ENCODE measurements at regions not wholly inside any gene's neighbourhood (a gene's known extent, or its start where the extent isn't known, plus 50 kb on each side); places are given as distances from the start of the nearest gene placed in this dataset.
"Not testable (repeated sequence)": the region's sequence is repeated elsewhere in the genome, so short reads cannot be mapped to it uniquely, and the experiment has no call there.

DNA sequence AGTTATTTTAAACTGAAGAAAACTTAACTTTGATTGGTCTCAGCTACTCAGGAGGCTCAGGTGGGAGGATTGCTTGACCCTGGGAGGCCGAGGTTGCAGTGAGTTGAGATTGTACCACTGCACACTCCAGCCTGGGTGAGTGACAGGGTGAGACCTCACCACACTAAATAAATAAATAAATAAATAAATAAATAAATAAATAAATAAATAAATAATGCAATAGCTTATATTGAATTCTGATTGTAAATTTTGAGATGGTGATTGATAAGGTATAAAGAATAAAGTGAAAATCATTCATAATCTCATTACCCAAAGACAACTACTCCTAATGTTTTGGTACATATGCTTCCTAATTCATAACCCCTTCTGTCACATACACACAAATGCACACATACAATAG lies 58.1 kb downstream of the TUBA3C start:
- Histone ChIP-seq H3K4me3 (no peak overlapping the region), H3K27ac (no peak overlapping the region)

DNA sequence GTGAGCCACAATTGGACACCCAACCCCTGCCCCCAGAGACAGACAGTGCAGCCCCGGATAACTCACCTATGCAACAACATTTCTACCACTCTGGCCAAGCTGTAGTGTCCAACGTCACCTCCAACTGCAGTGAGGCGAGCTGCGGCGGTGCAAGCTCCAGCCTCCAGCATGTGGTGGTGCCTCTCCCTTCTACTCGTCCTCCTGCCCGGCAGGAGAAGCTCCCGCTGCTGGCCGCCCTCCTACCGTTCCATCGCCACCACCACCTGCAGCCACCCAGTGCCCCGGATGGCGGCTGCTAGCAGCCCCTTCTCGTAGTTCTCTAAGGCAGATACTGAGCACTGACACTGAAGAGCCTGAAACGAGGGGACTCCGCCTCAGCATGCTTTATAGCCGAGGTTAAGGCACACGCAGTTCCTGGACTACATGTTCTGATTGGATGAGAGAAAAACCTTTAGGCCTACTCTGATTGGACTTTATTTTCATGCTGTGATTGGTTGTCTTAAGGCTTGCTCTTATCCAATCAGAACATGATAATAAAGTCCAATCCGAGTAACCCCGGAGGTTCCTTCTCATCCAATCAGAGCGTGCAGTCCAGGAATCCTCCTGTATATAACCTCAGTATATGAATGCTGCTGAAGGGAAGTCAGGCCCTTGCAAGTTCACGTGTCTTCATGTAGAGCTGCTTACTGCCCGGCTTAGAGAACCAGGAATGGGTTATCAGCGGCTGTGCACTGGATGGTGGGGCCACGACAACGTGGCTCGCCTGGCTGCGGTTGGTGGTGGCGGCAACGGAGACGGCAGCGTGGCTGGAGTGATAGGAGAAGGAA lies 63.5 kb downstream of the TUBA3C start:
- H3K4me3 ChIP-seq: no peak overlapping the region
- H3K27ac ChIP-seq: no peak overlapping the region

DNA sequence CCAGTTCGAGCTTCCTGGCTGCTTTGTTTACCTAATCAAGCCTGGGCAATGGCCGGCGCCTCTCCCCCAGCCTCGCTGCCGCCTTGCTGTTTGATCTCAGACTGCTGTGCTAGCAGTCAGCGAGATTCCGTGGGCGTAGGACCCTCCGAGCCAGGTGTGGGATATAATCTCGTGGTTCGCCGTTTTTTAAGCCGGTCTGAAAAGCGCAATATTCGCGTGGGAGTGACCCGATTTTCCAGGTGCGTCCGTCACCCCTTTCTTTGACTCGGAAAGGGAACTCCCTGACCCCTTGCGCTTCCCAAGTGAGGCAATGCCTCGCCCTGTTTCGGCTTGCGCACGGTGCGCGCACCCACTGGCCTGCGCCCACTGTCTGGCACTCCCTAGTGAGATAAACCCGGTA lies 72.4 kb downstream of the TUBA3C start:
- not testable (repeated sequence) for H3K27ac ChIP-seq
- H3K4me3 ChIP-seq: peak overlapping the region in 1 of 7 experiments; percentile 12

DNA sequence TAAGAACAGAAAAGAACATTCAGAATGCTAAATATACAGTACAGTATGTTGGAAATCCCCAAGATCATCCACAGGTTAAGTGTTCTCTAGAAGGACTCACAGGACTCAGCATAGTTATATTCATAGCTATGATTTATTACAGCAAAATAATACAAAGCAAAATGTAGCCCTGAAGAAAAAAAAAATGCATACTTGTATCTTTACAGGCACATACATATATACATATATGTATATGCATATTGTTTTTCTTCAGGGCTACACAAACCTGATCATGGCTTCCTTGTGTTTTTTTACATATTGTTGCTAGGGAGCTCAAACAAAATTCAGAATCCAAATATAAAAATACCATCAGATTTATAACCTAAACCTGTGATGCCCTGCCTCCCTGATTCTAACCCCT lies 78.5 kb downstream of the TUBA3C start:
- no peak overlapping the region for H3K4me3 ChIP-seq
- no peak overlapping the region for H3K27ac ChIP-seq

DNA sequence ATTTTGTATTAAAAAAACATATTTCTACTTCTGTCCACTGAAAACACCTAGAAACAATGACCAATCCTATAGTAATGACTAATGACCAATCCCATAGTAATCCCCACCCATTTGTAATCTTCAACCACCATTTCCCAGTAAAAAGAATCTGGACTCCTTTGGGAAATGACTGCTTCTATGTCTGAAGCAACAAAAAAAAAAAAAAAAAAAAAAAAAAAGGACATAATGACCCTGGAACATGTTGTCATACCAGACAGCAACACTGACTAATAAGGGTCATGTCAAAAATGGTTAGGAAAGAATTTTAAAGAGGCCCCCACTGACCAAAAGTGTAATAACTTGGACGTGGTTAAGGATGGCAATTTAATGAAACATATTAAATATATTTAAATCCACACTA lies 88.3 kb downstream of the TUBA3C start:
- no peak overlapping the region for H3K27ac ChIP-seq

DNA sequence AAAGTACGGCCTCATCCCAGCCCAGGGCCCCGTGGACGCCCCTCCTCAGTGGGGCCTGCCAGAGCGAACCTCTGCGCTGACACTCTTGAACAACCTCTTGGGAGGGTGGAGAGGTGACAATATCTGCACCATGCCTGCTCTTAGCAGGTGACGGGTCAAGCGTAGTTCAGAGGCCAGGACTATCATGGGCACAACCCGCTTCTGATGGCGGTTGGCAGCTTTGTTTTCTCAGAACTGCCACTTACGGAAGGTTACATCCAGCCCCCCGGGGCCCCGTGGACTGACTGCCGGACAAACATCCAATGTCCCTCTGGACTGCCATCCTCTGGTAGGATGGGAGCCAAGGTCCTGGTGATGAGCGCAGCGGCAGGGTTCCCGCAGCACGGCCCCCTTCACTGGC lies 91.1 kb downstream of the TUBA3C start:
- H3K4me3 ChIP-seq: no peak overlapping the region
- H3K27ac ChIP-seq: no peak overlapping the region

More for the DNA sequence above, 88.3 kb downstream of the TUBA3C start:
- no peak overlapping the region for H3K4me3 ChIP-seq

DNA sequence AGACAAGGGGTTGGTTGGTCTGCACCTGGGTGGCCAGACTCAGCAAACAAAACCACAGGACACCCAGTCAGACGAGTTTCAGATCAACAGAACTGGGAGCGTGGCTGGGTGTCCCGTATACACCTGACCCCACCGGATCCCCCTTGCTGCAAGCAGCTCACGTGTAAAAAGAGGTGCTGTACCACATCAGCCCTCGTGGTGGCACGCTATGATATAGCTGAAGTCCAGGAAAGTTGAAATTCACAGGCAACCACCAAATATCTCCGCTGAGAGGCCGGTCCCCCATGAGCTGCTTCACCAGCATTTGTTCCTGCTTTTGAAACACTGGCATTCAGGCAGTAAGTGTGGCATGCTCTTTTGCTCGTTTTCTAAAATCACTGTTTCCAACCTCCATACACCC lies 92.3 kb downstream of the TUBA3C start:
- Histone ChIP-seq H3K4me3 (no peak overlapping the region), H3K27ac (no peak overlapping the region)

DNA sequence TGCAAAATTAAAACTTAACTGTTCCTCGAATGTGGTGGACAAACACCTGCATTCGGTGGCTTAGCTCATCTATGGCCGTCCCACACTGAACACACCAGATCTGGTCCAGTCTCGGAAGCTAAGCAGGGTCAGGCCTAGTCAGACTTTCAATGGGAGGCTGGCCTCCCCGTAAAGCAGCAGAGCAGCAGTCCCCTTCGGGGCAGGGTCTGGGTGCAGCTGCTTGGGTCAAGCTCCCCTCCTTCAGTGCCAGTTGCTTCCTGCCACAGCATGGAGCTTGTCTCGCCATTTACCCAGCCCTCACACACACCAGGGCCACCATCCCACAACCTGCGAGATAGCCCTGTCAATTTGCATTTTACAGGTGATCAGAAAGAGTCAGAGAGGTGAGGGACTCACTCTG lies 93.2 kb downstream of the TUBA3C start:
- Histone ChIP-seq H3K27ac (no peak overlapping the region), H3K4me3 (no peak overlapping the region)

DNA sequence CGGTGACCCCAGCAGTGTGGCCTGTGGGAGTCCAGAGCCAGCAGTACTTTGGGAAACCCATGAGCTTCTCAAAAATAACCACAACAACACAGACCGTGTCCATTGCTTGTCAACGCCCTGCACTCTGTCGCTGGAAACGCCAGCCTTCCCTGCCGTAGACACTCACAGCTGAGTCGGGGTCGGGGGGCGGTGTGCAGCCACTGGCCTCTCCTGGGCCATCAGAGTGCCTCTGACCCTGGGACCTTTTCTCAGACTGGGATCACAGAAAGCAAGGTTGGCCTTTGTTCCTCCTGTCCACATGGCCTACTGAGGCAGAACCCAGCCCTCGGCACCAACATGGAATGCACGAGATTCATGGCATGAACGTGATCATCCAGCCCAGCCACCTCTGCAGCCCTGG lies 95.7 kb downstream of the TUBA3C start:
- Histone ChIP-seq H3K4me3 (no peak overlapping the region), H3K27ac (no peak overlapping the region)

DNA sequence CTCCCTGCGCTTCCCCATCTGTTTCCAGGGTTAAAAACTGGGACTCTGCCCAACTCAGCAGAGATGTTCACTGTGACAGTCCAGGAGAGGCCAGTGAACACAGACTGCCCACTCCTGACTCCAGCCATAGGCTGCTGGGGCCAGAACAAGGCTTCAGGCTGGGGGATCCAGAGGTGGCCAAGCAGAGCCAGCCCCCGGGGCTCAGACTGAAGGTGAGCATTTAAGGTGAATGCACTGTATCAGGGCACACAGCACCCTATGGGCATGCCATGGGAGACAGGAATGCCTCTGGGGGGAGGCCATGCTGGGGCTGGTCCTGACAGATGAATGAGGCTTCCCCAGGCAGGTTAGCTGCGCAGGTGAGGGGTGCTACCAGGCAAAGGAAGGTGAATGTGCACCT lies 96.4 kb downstream of the TUBA3C start:
- Histone ChIP-seq H3K4me3 (no peak overlapping the region), H3K27ac (no peak overlapping the region)

DNA sequence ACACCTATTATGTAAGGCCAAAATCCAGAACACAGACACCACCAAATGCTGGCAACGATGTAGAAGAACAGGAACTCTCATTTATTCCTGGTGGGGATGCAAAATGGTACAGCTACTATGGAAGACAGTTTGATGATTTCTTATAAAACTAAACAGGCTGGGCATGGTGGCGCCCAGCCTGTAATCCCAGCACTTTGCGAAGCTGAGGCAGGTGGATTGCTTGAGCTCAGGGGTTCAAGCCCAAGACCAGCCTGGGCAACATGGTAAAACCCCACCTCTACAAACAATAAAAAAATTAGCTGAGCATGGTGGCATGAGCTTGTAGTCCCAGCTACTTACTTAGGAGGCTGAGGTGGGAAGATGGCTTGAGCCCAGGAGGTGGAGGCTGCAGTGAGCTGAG lies 98.3 kb downstream of the TUBA3C start:
- Histone ChIP-seq H3K4me3 (no peak overlapping the region), H3K27ac (no peak overlapping the region)

DNA sequence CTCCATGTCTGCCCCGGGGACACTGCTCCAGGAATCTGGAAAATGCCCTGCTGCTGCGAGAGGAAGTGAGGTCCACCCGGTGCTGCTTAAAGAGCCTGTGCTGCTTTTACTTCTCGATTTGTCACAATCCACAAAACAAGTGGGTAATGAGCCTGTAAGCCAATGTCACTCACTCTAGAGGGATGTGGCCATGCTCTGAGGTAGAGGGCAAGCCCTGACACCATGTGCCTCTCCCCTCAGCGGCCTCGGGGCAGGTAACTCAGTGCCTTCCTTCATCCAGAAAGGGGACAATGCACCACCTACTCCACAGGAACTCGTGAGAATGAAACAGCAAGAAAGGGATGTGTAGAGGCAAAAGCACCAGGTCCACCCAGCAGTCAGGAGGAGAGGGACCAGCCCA lies 106.2 kb downstream of the TUBA3C start:
- Histone ChIP-seq H3K27ac (no peak overlapping the region), H3K4me3 (no peak overlapping the region)

DNA sequence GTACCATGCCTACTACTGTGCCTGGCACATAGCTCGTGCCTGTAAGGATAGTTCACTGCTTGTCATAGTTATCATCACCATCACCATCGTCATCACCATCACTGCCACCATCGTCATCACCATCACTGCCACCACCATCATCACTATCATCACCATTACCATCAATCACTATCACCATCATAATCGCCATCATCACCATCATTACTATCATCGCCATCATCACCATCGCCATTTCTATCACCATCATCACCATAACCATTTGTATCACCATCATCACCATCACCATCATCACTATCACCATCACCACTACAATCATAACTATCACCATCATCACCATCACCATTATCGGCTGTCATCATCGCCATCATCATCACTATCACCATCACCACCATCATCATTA lies 107.1 kb downstream of the TUBA3C start:
- H3K27ac ChIP-seq: no peak overlapping the region
- H3K4me3 ChIP-seq: no peak overlapping the region

DNA sequence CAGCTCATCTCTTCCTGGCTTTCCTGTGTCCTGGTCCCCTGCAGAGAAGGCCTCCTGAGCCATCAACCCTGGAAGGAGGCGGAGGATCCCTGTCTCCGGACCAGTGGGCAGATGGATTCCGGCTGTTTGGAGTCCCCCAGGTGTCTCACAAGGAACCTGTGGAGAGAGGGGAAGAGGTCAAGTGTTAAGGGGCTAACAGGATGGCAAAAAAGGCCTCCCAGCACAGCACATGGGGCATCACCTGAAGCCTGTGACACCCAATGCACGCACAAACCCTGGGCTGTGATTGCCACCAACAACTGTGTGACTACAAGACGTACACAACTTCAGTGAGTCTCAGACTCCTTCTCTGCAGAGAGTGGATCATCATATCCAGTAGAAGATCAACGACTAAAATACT lies 107.5 kb downstream of the TUBA3C start:
- not testable (repeated sequence) for H3K27ac ChIP-seq, H3K4me3 ChIP-seq

DNA sequence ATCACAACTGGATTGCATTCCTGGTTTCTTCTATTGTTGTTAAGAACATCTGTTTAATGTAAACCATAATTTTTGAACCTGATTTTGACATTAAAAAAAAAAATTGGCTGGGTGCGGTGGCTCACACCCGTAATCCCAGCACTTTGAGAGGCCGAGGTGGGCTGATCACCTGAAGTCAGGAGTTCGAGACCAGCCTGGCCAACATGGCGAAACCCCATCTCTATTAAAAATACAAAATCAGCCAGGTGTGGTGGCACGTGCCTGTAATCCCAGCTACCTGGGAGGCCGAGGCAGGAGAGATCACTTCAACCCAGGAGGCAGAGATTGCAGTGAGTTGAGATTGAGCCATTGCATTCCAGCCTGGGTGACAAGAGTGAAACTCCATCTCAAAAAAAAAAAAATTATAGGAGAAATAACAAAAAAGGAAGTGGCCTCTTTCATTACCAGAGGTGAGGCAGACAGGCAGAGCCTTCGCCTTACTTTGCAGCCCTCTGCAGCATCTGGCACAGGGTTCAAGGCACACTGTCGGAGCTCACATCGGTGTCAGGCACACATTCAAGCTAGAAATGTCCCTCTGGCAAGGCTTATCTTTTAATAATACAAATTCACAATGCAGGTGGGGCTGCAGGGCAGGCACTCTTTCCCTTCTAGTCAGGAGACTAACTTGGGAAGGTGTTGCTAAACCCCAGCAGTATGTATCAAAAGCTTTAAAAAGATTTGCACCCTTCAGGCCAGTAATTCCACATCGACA lies 108.5 kb downstream of the TUBA3C start:
- H3K4me3 ChIP-seq, H3K27ac ChIP-seq: not testable (repeated sequence)

DNA sequence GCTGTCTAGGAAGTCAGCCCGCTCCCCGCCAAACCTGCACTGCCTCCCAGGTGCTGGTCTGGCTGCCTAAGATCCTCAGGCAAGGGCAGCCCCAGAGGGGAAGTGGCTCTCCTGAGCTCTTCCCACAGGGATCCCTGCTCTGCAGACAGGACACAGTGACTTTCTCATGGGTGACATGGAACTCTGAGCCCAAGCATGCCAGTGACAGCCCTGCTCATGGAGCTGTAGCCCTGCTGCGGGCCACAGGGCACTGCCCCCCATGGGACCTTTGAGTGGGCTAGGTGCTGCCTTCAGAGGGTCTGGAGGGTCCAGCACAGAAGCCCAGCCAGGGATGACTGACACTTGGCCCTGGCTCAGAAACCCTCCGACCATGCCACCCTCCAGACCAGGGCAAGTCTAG lies 109.1 kb downstream of the TUBA3C start:
- Histone ChIP-seq H3K4me3 (no peak overlapping the region), H3K27ac (no peak overlapping the region)

DNA sequence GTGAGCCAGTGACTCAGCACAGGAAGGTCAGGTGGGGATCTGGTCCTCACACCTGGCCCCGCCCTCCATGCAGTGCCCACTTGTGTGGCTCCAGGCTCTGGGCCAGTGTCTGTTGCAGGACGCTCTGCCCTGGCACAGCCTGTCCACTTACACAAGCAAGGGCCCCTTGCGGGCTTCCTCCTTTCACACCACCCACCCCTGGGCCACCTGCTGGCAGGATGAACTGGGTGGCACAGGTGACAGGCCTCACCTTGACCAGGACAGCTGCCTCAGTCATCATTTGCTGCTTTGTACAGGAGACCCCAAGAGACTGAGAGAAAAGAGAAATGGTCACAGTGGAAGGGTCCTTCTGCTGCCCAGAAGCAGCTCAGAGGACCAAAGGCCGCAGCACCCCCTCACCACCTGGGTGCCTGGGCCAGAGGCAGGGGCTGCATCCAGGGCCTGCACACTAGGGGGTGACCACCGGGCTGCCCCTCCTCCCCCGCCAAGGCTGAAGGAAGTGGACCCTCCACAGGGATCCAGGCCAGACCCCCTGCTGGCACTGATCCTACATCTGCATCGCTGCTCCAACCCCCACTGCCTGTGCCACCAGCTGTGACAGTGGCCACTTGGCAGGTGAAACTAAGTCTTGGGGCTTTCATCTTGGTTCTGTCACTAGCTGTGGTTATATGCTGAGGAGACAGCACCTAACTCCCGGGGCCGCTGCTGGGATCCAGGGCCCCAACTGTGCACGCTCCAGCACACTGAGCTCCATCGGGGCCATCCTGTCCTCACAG lies 110.3 kb downstream of the TUBA3C start:
- no peak overlapping the region for H3K27ac ChIP-seq
- no peak overlapping the region for H3K4me3 ChIP-seq

DNA sequence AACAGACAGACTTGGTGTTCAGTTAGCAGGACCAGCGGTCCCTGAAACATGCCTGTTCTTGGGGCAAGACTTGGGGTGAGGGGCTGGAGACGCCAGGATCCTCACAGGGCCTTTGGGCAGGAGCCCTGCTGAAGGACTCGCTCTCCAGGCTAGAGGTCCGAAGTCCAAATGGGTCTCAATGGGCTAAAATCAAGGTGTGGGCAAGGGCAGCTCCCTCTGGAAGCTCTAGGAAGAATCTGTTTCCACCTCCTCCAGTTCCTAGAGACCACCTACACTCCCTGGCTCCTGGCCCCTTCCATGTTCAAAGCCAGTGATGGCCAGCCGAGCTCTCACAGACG lies 111.3 kb downstream of the TUBA3C start:
- H3K4me3 ChIP-seq: no peak overlapping the region
- no peak overlapping the region for H3K27ac ChIP-seq

DNA sequence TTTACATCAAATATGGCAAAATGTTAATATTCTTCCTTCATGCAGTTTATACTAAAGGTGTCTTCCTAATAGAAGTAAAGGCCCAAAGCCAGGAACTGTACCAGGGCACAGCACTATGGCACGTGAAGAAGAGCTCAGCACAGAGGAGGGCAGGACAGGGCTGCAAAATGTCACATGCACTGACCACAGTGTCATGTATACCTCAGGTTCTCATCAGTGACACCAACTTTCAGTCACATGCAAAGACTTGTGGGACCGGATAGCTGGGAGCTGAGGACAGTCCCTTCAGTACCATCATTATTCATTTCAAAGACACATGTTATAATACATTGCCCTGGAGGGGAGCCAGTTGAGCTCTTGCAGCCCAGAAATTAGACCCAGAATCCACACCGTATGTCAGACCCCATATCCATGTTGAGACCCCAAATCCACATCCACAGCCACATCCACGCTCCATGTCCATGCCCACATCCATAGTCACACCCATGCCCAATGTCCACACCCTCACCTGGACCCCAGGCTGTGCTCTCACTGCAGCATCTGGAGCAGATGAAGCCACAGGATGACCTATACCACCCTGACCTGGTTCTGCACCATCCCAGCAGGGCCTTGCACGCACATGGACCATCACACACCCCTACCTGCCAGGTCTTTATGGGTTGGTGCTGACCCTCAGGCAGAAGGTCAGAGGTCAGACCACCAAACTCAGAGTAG lies 111.8 kb downstream of the TUBA3C start:
- H3K4me3 ChIP-seq: no peak overlapping the region
- no peak overlapping the region for H3K27ac ChIP-seq

DNA sequence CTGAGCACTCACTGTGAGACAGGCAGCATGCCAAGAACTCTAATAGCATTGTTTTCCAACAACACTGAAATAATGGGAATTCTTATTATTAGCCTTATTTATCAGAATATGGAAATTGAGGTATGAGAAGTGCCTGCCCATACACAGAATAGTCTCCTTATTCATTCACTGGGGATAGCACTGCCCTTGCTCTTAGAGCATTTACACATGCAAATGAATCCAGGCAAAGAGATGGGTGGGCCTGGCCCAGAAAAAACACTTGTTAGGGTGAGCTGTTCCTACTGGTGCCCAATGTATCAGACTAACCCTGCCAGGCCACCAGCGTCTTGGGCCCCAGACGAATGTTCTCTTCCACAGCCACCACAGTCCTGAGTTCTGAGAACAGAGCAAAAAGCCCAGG lies 112.9 kb downstream of the TUBA3C start:
- Histone ChIP-seq H3K4me3 (no peak overlapping the region), H3K27ac (no peak overlapping the region)

All from skin epidermis (tissue), 12 donors.